Tibial artery (tissue), 4 donors: ENCODE measurements at regions not wholly inside any gene's neighbourhood (a gene's known extent, or its start where the extent isn't known, plus 50 kb on each side); places are given as distances from the start of the nearest gene placed in this dataset.

Source experiments
- DNase-seq, 2 donors: peaks; one replicate each; pipeline ENCODE4 v3.0.0-alpha.2; 2019
- H3K27ac ChIP-seq, 2 donors: fragments of 200-600 bp; sonication (generic) in 1 of 2; 1 replicate in 1 of 2; 2 replicates in 1 of 2; pipeline ENCODE4 v1.5.1; 2018 to 2019; ENCODE audit warnings: mild to moderate bottlenecking in 1 of 2
- H3K27me3 ChIP-seq, 2 donors: fragments of 200-600 bp; sonication (generic) in 1 of 2; one replicate each; pipeline versions ENCODE4 v1.5.1 to v1.6.0; 2016 to 2019
- H3K36me3 ChIP-seq, 3 donors: fragments of 200-600 bp; sonication (generic) in 2 of 3; one replicate each; pipeline ENCODE4 v1.5.1; 2016 to 2019; ENCODE audit warnings: mild to moderate bottlenecking in 2 of 3
- H3K4me1 ChIP-seq, 4 donors: fragments of 200-600 bp; sonication (generic) in 2 of 4; 1 replicate in 3 of 4; 2 replicates in 1 of 4; pipeline ENCODE4 v1.5.1; 2016 to 2019
- H3K4me3 ChIP-seq, 2 donors: fragments of 200-600 bp; sonication (generic) in 1 of 2; 1 replicate in 1 of 2; 2 replicates in 1 of 2; pipeline ENCODE4 v1.5.1; 2018 to 2019; ENCODE audit warnings: mild to moderate bottlenecking in 2 of 2
- H3K9me3 ChIP-seq, 3 donors: fragments of 200-600 bp; sonication (generic) in 1 of 3; one replicate each; pipeline ENCODE4 v1.5.1; 2016 to 2019
- CTCF ChIP-seq, 2 experiments: fragments of 200-600 bp in 1 of 2; fragments of 450-650 bp in 1 of 2; IDR thresholded peaks; one replicate each; pipeline ENCODE4 v1.5.1; 2017 to 2019; ENCODE audit warnings: antibody characterized with exemption in 2 of 2, mild to moderate bottlenecking in 1 of 2, moderate library complexity in 1 of 2
- intact Hi-C: fragments of 100-400 bp; cut with DNase I; formaldehyde crosslinking; loops from one replicate; pipeline ENCODE4 v1.15.0; 2023; ENCODE audit warnings: low total_unique reads

- no peak overlapping the region for H3K4me3 ChIP-seq
- intact Hi-C loops = no loop called here
- no peaks in the 10 kb centered on the region for H3K9me3 ChIP-seq
- H3K36me3 ChIP-seq = no peaks in the 10 kb centered on the region
- no peak for TF ChIP-seq CTCF (IDR thresholded peaks at IDR 0.05)
- no peaks in the 10 kb centered on the region for H3K4me1 ChIP-seq
- no peak for DNase-seq
- no peaks in the 10 kb centered on the region for H3K27me3 ChIP-seq
- H3K27ac ChIP-seq = no peak overlapping the region
Observed at GRCh38 chr13:68938639-68939038, 1169.0 kb upstream of the ATXN8OS start.

GRCh38 chr13:68929075-68929745 is 1178.4 kb upstream of the ATXN8OS start:
- Histone ChIP-seq H3K27me3 (no peaks in the 10 kb centered on the region), H3K9me3 (no peaks in the 10 kb centered on the region), H3K36me3 (no peaks in the 10 kb centered on the region), H3K27ac (no peak overlapping the region), H3K4me1 (no peaks in the 10 kb centered on the region), H3K4me3 (no peak overlapping the region)
- DNase-seq = no peak
- no peak for TF ChIP-seq CTCF (IDR thresholded peaks at IDR 0.05)
- intact Hi-C loops = no loop called here

- H3K36me3 ChIP-seq = no peaks in the 10 kb centered on the region
- no peak for DNase-seq
Observed at GRCh38 chr13:68927387-68928026, 1180.1 kb upstream of the ATXN8OS start.

GRCh38 chr13:68923995-68924394 is 1183.6 kb upstream of the ATXN8OS start:
- no peaks in the 10 kb centered on the region for H3K4me1 ChIP-seq
- no peak for DNase-seq
- no peak overlapping the region for H3K4me3 ChIP-seq
- intact Hi-C loops = no loop called here
- no peak overlapping the region for H3K27ac ChIP-seq
- no peak for TF ChIP-seq CTCF (IDR thresholded peaks at IDR 0.05)
- H3K27me3 ChIP-seq = no peaks in the 10 kb centered on the region
- H3K9me3 ChIP-seq = no peaks in the 10 kb centered on the region
- no peaks in the 10 kb centered on the region for H3K36me3 ChIP-seq

More at GRCh38 chr13:68927387-68928026, 1180.1 kb upstream of the ATXN8OS start:
- intact Hi-C loops = no loop called here
- no peaks in the 10 kb centered on the region for H3K27me3 ChIP-seq
- H3K9me3 ChIP-seq = no peaks in the 10 kb centered on the region
- H3K27ac ChIP-seq = no peak overlapping the region
- H3K4me1 ChIP-seq = no peaks in the 10 kb centered on the region
- TF ChIP-seq CTCF (IDR thresholded peaks at IDR 0.05) = no peak
- H3K4me3 ChIP-seq = no peak overlapping the region

- no peaks in the 10 kb centered on the region for H3K36me3 ChIP-seq
- TF ChIP-seq CTCF (IDR thresholded peaks at IDR 0.05) = no peak
- H3K9me3 ChIP-seq = peaks cover 0 to 4% (median 0%) of the 10 kb centered on the region in 3 donors
- H3K27ac ChIP-seq = no peak overlapping the region
- H3K4me3 ChIP-seq = no peak overlapping the region
- no peaks in the 10 kb centered on the region for H3K27me3 ChIP-seq
- intact Hi-C loops = no loop called here
- DNase-seq = no peak
- no peaks in the 10 kb centered on the region for H3K4me1 ChIP-seq
Observed at GRCh38 chr13:68908879-68909278, 1198.7 kb upstream of the ATXN8OS start.
